ENCODE measurements at regions not wholly inside any gene's neighbourhood (a gene's known extent, or its start where the extent isn't known, plus 50 kb on each side); places are given as distances from the start of the nearest gene placed in this dataset.

- peak overlapping the region; percentile 34 to 48 for H3K27ac ChIP-seq (ENCODE audit: low read depth in 1 of 2, low read length in 1 of 2)
- DNase-seq (no peak), ATAC-seq (ENCODE audit: insufficient read depth, low FRiP score) (peak; percentile 45)
- H3K4me1 ChIP-seq (ENCODE audit: control insufficient read depth in 5 of 5, insufficient read depth in 5 of 5, low read length in 5 of 5) = peaks cover 0 to 26% (median 9%) of the 10 kb centered on the region in 5 donors
- H3K36me3 ChIP-seq (ENCODE audit: control insufficient read depth in 4 of 4, insufficient read depth in 4 of 4, low read length in 4 of 4) = no peaks in the 10 kb centered on the region
- H3K27me3 ChIP-seq (ENCODE audit: control insufficient read depth in 3 of 3, insufficient read depth in 3 of 3, low read length in 2 of 3) = no peaks in the 10 kb centered on the region
- H3K9me3 ChIP-seq (ENCODE audit: control insufficient read depth in 4 of 4, insufficient read depth in 3 of 4, low read length in 3 of 4) = no peaks in the 10 kb centered on the region
- 39 to 66% methylated on average over 12 of the region's 12 CpGs for WGBS, 2 donors
- H3K9ac ChIP-seq (ENCODE audit: insufficient read depth in 1 of 2, low read length in 2 of 2) = peak overlapping the region in 1 of 2 donors; percentile 26
- TF ChIP-seq, protein P1, sequence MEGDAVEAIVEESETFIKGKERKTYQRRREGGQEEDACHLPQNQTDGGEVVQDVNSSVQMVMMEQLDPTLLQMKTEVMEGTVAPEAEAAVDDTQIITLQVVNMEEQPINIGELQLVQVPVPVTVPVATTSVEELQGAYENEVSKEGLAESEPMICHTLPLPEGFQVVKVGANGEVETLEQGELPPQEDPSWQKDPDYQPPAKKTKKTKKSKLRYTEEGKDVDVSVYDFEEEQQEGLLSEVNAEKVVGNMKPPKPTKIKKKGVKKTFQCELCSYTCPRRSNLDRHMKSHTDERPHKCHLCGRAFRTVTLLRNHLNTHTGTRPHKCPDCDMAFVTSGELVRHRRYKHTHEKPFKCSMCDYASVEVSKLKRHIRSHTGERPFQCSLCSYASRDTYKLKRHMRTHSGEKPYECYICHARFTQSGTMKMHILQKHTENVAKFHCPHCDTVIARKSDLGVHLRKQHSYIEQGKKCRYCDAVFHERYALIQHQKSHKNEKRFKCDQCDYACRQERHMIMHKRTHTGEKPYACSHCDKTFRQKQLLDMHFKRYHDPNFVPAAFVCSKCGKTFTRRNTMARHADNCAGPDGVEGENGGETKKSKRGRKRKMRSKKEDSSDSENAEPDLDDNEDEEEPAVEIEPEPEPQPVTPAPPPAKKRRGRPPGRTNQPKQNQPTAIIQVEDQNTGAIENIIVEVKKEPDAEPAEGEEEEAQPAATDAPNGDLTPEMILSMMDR (IDR thresholded peaks at IDR 0.05; ENCODE audit: control extremely low read depth, extremely low read depth) = no peak
- H3K4me3 ChIP-seq = no peak overlapping the region
These were observed 120.7 kb upstream of the GSE1 start for GRCh38 chr16:85492295-85492864.

DNA sequence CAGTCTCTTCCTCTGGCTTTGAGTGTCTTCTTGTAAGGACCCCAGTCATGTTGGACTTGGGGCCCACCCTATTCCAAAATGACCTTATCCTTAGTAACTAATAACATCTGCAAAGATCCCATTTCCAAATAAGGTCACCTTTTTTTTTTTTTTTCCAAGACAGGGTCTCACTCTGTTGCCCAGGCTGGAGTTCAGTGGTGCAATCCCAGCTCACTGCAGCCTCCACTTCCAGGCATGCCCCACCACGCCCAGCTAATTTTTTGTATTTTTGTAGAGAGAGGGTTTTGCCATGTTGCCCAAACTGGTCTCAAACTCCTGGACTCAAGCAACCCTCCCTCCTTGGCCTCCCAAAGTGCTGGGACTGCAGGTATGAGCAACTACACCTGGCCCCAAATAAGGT, 118.8 kb upstream of the GSE1 start:
- TF ChIP-seq, protein P1 (IDR thresholded peaks at IDR 0.05; ENCODE audit: control extremely low read depth, extremely low read depth) = no peak
- 67 to 92% methylated on average over 1 of the region's 1 CpG for WGBS, 2 donors
- Histone ChIP-seq H3K9me3 (ENCODE audit: control insufficient read depth in 4 of 4, insufficient read depth in 3 of 4, low read length in 3 of 4) (peaks cover 0 to 3% (median 0%) of the 10 kb centered on the region in 4 donors), H3K27me3 (ENCODE audit: control insufficient read depth in 3 of 3, insufficient read depth in 3 of 3, low read length in 2 of 3) (no peaks in the 10 kb centered on the region), H3K4me3 (no peak overlapping the region), H3K36me3 (ENCODE audit: control insufficient read depth in 4 of 4, insufficient read depth in 4 of 4, low read length in 4 of 4) (peaks cover 0 to 3% (median 0%) of the 10 kb centered on the region in 4 donors), H3K27ac (ENCODE audit: low read depth in 1 of 2, low read length in 1 of 2) (no peak overlapping the region), H3K4me1 (ENCODE audit: control insufficient read depth in 5 of 5, insufficient read depth in 5 of 5, low read length in 5 of 5) (peaks cover 0 to 18% (median 9%) of the 10 kb centered on the region in 5 donors), H3K9ac (ENCODE audit: insufficient read depth in 1 of 2, low read length in 2 of 2) (no peak overlapping the region)
- DNase-seq (no peak), ATAC-seq (ENCODE audit: insufficient read depth, low FRiP score) (no peak)

GRCh38 chr16:85495259-85495658, 117.9 kb upstream of the GSE1 start:
- Histone ChIP-seq H3K36me3 (ENCODE audit: control insufficient read depth in 4 of 4, insufficient read depth in 4 of 4, low read length in 4 of 4) (peaks cover 0 to 3% (median 0%) of the 10 kb centered on the region in 4 donors), H3K9ac (ENCODE audit: insufficient read depth in 1 of 2, low read length in 2 of 2) (no peak overlapping the region), H3K9me3 (ENCODE audit: control insufficient read depth in 4 of 4, insufficient read depth in 3 of 4, low read length in 3 of 4) (peaks cover 0 to 3% (median 0%) of the 10 kb centered on the region in 4 donors), H3K27ac (ENCODE audit: low read depth in 1 of 2, low read length in 1 of 2) (no peak overlapping the region), H3K4me1 (ENCODE audit: control insufficient read depth in 5 of 5, insufficient read depth in 5 of 5, low read length in 5 of 5) (peaks cover 0 to 18% (median 9%) of the 10 kb centered on the region in 5 donors), H3K27me3 (ENCODE audit: control insufficient read depth in 3 of 3, insufficient read depth in 3 of 3, low read length in 2 of 3) (no peaks in the 10 kb centered on the region), H3K4me3 (no peak overlapping the region)
- ATAC-seq (ENCODE audit: insufficient read depth, low FRiP score) (no peak), DNase-seq (no peak)
- TF ChIP-seq, protein P1 (IDR thresholded peaks at IDR 0.05; ENCODE audit: control extremely low read depth, extremely low read depth) = no peak
- 95 to 98% methylated on average over 11 of the region's 11 CpGs for WGBS, 2 donors
